ENCODE measurements at regions not wholly inside any gene's neighbourhood (a gene's known extent, or its start where the extent isn't known, plus 50 kb on each side); places are given as distances from the start of the nearest gene placed in this dataset.

DNA sequence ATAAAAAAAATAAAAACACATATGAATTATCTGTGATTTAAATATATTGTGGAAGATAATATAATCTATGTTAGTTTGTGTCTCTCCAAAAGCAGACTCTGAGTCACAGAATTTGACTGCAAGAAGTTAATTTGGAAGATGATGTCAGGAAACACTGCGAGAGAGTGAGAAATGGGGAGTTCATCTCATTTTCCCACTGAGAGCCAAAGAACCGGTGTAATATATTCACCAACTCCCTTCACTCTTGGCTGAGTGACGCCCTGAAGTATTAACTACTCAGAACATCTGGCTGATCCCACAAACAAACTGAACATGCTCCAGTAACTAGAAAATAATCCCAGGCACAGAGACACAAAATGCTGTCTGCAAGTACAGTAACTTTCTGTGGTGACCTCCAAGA is 345.8 kb upstream of the SPANXN1 start:
- no peak for TF ChIP-seq CTCF (conservative IDR thresholded peaks at IDR 0.05; ENCODE audit: low read depth in 2 of 2)
- TF ChIP-seq EZH2 (IDR thresholded peaks at IDR 0.05; ENCODE audit: low read depth, unreplicated experiment): no peak
